Adrenal gland (tissue), 9 donors: ENCODE measurements at regions not wholly inside any gene's neighbourhood (a gene's known extent, or its start where the extent isn't known, plus 50 kb on each side); places are given as distances from the start of the nearest gene placed in this dataset.

Source experiments
- DNase-seq, 7 donors: peaks; one replicate each; pipeline ENCODE4 v3.0.0-alpha.2; 2019 to 2020
- H3K27ac ChIP-seq, 5 donors: fragments of 200-600 bp; sonication (generic) in 4 of 5; 1 replicate in 3 of 5; 2 replicates in 2 of 5; pipeline versions ENCODE4 v1.5.1 to v1.8.0; 2016 to 2020; ENCODE audit warnings: mild to moderate bottlenecking in 1 of 5
- H3K27me3 ChIP-seq: fragments of 200-600 bp; 2 replicates; pipeline ENCODE4 v1.8.0; 2021
- H3K36me3 ChIP-seq, 2 donors: fragments of 200-600 bp; replicated peaks in 1 of 2; 1 replicate in 1 of 2; 2 replicates in 1 of 2; pipeline versions ENCODE4 v1.5.1 to v1.8.0; 2018 to 2022
- H3K4me1 ChIP-seq, 2 donors: fragments of 200-600 bp; replicated peaks in 1 of 2; 1 replicate in 1 of 2; 2 replicates in 1 of 2; pipeline versions ENCODE4 v1.5.1 to v1.8.0; 2018 to 2021
- H3K4me3 ChIP-seq, 4 donors: fragments of 200-600 bp; sonication (generic) in 3 of 4; one replicate each; pipeline ENCODE4 v1.5.1; 2016 to 2018
- H3K9me3 ChIP-seq, 3 donors: fragments of 200-600 bp; sonication (generic) in 1 of 3; replicated peaks in 1 of 3; 1 replicate in 2 of 3; 2 replicates in 1 of 3; pipeline versions ENCODE4 v1.5.1 to v1.8.0; 2016 to 2021
- CTCF ChIP-seq, 6 experiments: fragments of 450-650 bp in 4 of 6; fragments of 200-600 bp in 2 of 6; sonication (generic) in 1 of 6; IDR thresholded peaks; 1 replicate in 5 of 6; 2 replicates in 1 of 6; pipeline versions ENCODE4 v1.5.1 to v1.8.0; 2016 to 2021; ENCODE audit warnings: antibody characterized with exemption in 6 of 6, mild to moderate bottlenecking in 2 of 6, moderate library complexity in 1 of 6
- POLR2A ChIP-seq, 2 donors: fragments of 450-650 bp; IDR thresholded peaks; one replicate each; pipeline ENCODE4 v1.6.1; 2017; ENCODE audit warnings: antibody characterized with exemption in 2 of 2, mild to moderate bottlenecking in 2 of 2, moderate library complexity in 1 of 2
- WGBS, 4 donors: extraction: QIAGEN DNeasy Blood & Tissue Kit in 2 of 4; methylation state at CpG; one replicate each; pipeline versions ENCODE4 v1.1.5 to v1.1.7; 2013 to 2017; 5-methylcytosine and 5-hydroxymethylcytosine counted together
- intact Hi-C, 2 donors: fragments of 100-400 bp; cut with DNase I; formaldehyde crosslinking; loops; one replicate each; pipeline versions ENCODE4 v1.14.1 to v1.15.0; 2022 to 2023
- donor health status: healthy with polysubstance abuse.
- donor health status: Bipolar disorder and iron deficiency.
- donor health status: DM: yes; HTN: yes; CAD: no.
- donor health status: DM: no; HTN: no; CAD: no.
- donor health status: DM: no; HTN: no; CAD: no.

DNA sequence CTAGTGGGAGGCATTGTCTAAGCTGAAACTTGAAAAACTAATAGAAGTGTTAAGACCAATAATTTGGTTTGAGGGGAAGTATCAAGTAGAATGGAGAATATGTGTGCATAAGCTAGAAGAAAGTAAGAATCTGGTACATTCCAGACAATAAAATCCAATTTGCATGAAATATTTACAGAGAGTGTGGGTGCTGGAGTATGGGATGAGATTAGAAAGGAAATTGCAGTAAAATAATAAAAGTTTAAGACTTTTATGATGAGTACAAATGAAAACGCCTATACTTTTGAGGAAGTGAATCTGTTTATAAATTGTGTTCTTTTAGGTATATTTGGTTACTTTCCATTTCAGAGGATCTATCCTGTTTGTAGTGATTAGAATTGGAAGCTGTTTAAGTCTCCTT is 165.4 kb upstream of the TNC start:
- no peak overlapping the region for H3K4me3 ChIP-seq
- H3K27ac ChIP-seq, result no peak overlapping the region
- H3K4me1 ChIP-seq, result no peaks in the 10 kb centered on the region
- H3K27me3 ChIP-seq, result no peaks in the 10 kb centered on the region
- H3K9me3 ChIP-seq, result no peaks in the 10 kb centered on the region
- intact Hi-C loops, result no loop called here
- 52 to 73% (median 63%) methylated on average over 1 of the region's 1 CpG for WGBS, 4 donors
- TF ChIP-seq POLR2A (IDR thresholded peaks at IDR 0.05), result no peak
- TF ChIP-seq CTCF (IDR thresholded peaks at IDR 0.05), result no peak
- H3K36me3 ChIP-seq, result no peaks in the 10 kb centered on the region
- DNase-seq, result no peak

DNA sequence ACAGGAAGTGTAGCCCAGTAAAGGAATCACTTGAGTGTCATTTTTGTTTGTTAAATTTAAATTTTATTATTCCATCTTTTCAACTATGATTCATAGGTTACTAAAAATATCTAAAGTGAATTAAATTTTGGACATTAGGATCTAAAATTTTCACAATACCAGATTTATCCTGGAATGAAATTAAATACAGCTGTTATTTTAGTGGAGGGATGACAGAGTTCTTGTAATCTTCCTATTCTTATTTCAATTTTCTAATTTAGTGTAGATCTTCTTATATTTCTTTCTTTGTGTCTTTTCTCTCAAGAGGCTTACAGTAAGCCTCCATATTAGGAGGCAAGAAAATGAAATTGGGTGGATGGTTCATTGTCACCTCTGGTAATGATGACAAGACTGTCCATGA is 167.9 kb upstream of the TNC start:
- Histone ChIP-seq H3K27ac (no peak overlapping the region), H3K4me1 (no peaks in the 10 kb centered on the region), H3K4me3 (no peak overlapping the region), H3K9me3 (no peaks in the 10 kb centered on the region), H3K27me3 (no peaks in the 10 kb centered on the region), H3K36me3 (no peaks in the 10 kb centered on the region)
- no peak for TF ChIP-seq CTCF (IDR thresholded peaks at IDR 0.05)
- intact Hi-C loops, result no loop called here
- no peak for DNase-seq

DNA sequence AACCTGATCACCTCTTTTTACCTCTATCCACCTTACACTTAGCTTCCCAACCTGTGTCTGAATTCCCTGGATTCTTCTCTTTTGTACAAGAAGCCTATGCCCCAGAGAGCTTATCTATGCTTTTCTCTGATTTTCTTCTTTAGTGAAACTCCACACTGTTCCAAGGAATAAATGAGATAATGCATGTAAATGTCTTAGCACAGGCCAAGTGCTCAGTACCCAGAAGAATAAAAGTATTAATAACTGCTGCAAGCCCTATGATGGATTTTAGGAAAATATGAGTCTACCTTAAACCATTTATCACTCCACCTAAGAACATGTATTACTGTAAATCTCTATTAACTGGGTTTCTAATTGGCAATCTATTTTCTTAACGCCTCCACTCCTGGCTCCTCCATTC is 168.5 kb upstream of the TNC start:
- no peaks in the 10 kb centered on the region for H3K4me1 ChIP-seq
- intact Hi-C loops, result no loop called here
- H3K27ac ChIP-seq, result no peak overlapping the region
- 82 to 88% (median 85%) methylated on average over 1 of the region's 1 CpG for WGBS, 4 donors
- no peaks in the 10 kb centered on the region for H3K27me3 ChIP-seq
- no peak for DNase-seq
- H3K36me3 ChIP-seq, result no peaks in the 10 kb centered on the region
- H3K4me3 ChIP-seq, result no peak overlapping the region
- TF ChIP-seq POLR2A (IDR thresholded peaks at IDR 0.05) (no peak), CTCF (IDR thresholded peaks at IDR 0.05) (no peak)
- no peaks in the 10 kb centered on the region for H3K9me3 ChIP-seq

GRCh38 chr9:115289757-115290208 is 171.8 kb upstream of the TNC start:
- H3K27ac ChIP-seq, result no peak overlapping the region
- no peaks in the 10 kb centered on the region for H3K36me3 ChIP-seq
- intact Hi-C loops, result no loop called here
- H3K9me3 ChIP-seq, result no peaks in the 10 kb centered on the region
- no peaks in the 10 kb centered on the region for H3K27me3 ChIP-seq
- H3K4me1 ChIP-seq, result no peaks in the 10 kb centered on the region
- H3K4me3 ChIP-seq, result no peak overlapping the region
- WGBS, 4 donors, result 86 to 93% (median 88%) methylated on average over 1 of the region's 1 CpG
- TF ChIP-seq POLR2A (IDR thresholded peaks at IDR 0.05), result no peak
- no peak for TF ChIP-seq CTCF (IDR thresholded peaks at IDR 0.05)
- no peak for DNase-seq
